SU-DHL-6 (cell line): ENCODE measurements at regions not wholly inside any gene's neighbourhood (a gene's known extent, or its start where the extent isn't known, plus 50 kb on each side); places are given as distances from the start of the nearest gene placed in this dataset.

Source experiments
- H2AFZ ChIP-seq: fragments of 200-600 bp; sonication (generic); 2 replicates; pipeline ENCODE4 v1.6.1; 2014; ENCODE audit warnings: low read depth, mild to moderate bottlenecking, moderate library complexity, mixed read lengths, antibody characterized with exemption, low read length; ENCODE audit not compliant: severe bottlenecking
- H3F3A ChIP-seq: fragments of 200-600 bp; shearing (Covaris generic); 2 replicates; pipeline ENCODE4 v1.6.0; 2016; ENCODE audit warnings: antibody characterized with exemption, mild to moderate bottlenecking; ENCODE audit not compliant: insufficient read depth
- H3K27ac ChIP-seq: fragments of 200-600 bp; sonication (generic); 2 replicates; pipeline ENCODE4 v1.5.1; 2016; ENCODE audit warnings: low read depth, mild to moderate bottlenecking, low read length, moderate library complexity, mixed read lengths
- H3K27me3 ChIP-seq: fragments of 200-600 bp; sonication (generic), shearing (Covaris generic); 2 replicates; pipeline ENCODE4 v1.6.0; 2014; ENCODE audit warnings: mild to moderate bottlenecking, low read length
- H3K36me3 ChIP-seq: fragments of 200-600 bp; sonication (generic); 2 replicates; pipeline ENCODE4 v1.6.1; 2014; ENCODE audit warnings: mild to moderate bottlenecking, low read length, mixed read lengths
- H3K4me2 ChIP-seq: fragments of 300-600, 200-600 bp; shearing (Covaris generic), sonication (generic); 2 replicates; pipeline ENCODE4 v1.6.0; 2014; ENCODE audit warnings: low read length, low read depth, mild to moderate bottlenecking; ENCODE audit not compliant: poor library complexity, severe bottlenecking
- H3K4me3 ChIP-seq: fragments of 200-600 bp; sonication (generic); 2 replicates; pipeline ENCODE4 v1.5.1; 2014; ENCODE audit warnings: antibody characterized with exemption, low read length, mild to moderate bottlenecking, mixed read lengths; ENCODE audit not compliant: insufficient read depth, poor library complexity, severe bottlenecking
- H3K79me2 ChIP-seq: fragments of 200-600 bp; sonication (generic); 2 replicates; pipeline ENCODE4 v1.6.1; 2014; ENCODE audit warnings: mild to moderate bottlenecking, low read length, moderate library complexity; ENCODE audit not compliant: insufficient read depth
- H3K9ac ChIP-seq: fragments of 200-600 bp; sonication (generic); 2 replicates; pipeline ENCODE4 v1.7.0; 2014; ENCODE audit warnings: mild to moderate bottlenecking, low read length
- H3K9me2 ChIP-seq: fragments of 200-600 bp; sonication (generic); replicated peaks from 2 replicates; pipeline ENCODE4 v1.6.1; 2014; ENCODE audit warnings: low read length; ENCODE audit not compliant: insufficient read depth
- H3K9me3 ChIP-seq: fragments of 200-600 bp; sonication (generic); 2 replicates; pipeline ENCODE4 v1.6.1; 2014; ENCODE audit warnings: low read length, mixed read lengths; ENCODE audit not compliant: insufficient read depth
- H4K20me1 ChIP-seq: fragments of 200-600 bp; sonication (generic); 2 replicates; pipeline ENCODE4 v1.6.1; 2014; ENCODE audit warnings: low read depth, mild to moderate bottlenecking, antibody characterized with exemption, low read length, moderate library complexity, mixed read lengths
- CTCF ChIP-seq: fragments of 200-600 bp; sonication (generic); IDR thresholded peaks from one replicate; pipeline ENCODE4 v1.5.1; 2017; ENCODE audit warnings: antibody characterized with exemption, mild to moderate bottlenecking, low read length, moderate library complexity; ENCODE audit not compliant: insufficient read depth, poor library complexity, severe bottlenecking
- EZH2phosphoT487 ChIP-seq: fragments of 200-600 bp; sonication (generic), shearing (Covaris generic); conservative IDR thresholded peaks from 2 replicates; pipeline ENCODE4 v1.6.1; 2018; ENCODE audit warnings: mild to moderate bottlenecking, antibody characterized with exemption, low read length, moderate library complexity, mixed read lengths

GRCh38 chr10:120115959-120116358, 223.4 kb downstream of the SEC23IP start:
- Histone ChIP-seq H3K9me2 (no peaks in the 10 kb centered on the region), H3K9me3 (no peaks in the 10 kb centered on the region; the same call in 1 of the 2 replicates)

GRCh38 chr10:120121768-120122167, 229.2 kb downstream of the SEC23IP start:
- H4K20me1 ChIP-seq: no peaks in the 10 kb centered on the region
- H3F3A ChIP-seq: no peaks in the 10 kb centered on the region
- H3K9me3 ChIP-seq: no peaks in the 10 kb centered on the region
- no peaks in the 10 kb centered on the region for H3K9me2 ChIP-seq
- no peaks in the 10 kb centered on the region for H3K79me2 ChIP-seq
- H3K4me3 ChIP-seq: no peak overlapping the region
- no peaks in the 10 kb centered on the region for H3K27me3 ChIP-seq
- H3K9ac ChIP-seq: no peak overlapping the region
- TF ChIP-seq EZH2phosphoT487: no peak
- no peak overlapping the region for H3K4me2 ChIP-seq
- no peaks in the 10 kb centered on the region for H3K36me3 ChIP-seq
- H3K27ac ChIP-seq: no peak overlapping the region
- no peak overlapping the region for H2AFZ ChIP-seq

More at GRCh38 chr10:120115959-120116358, 223.4 kb downstream of the SEC23IP start:
- Histone ChIP-seq H2AFZ (no peak overlapping the region), H3K79me2 (no peaks in the 10 kb centered on the region), H4K20me1 (no peaks in the 10 kb centered on the region), H3F3A (no peaks in the 10 kb centered on the region), H3K36me3 (no peaks in the 10 kb centered on the region), H3K4me2 (no peak overlapping the region), H3K4me3 (no peak overlapping the region), H3K27ac (no peak overlapping the region), H3K27me3 (no peaks in the 10 kb centered on the region), H3K9ac (no peak overlapping the region)
- TF ChIP-seq CTCF: no peak
- TF ChIP-seq EZH2phosphoT487: no peak

DNA sequence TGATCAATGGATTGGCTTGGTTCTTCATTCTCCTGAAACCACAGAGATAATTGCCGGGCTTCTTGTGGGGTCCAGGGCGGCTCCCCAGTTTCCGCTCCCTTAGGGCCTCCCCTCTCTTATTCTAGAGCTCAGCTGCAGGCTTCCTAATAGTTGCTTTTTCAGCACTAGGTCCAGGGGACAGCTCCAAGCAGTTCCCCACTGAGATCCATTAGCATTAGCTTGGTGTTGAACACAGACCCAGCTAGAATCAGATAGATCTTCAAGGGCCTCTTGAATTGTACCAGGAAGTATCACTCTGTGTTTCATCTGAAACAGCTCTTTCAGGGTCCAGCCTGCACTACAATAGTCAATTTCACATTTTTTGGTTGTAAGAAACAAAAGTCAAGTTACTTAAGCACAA, 238.7 kb downstream of the SEC23IP start:
- Histone ChIP-seq H3K79me2 (no peaks in the 10 kb centered on the region), H3K4me3 (no peak overlapping the region), H3F3A (no peaks in the 10 kb centered on the region), H3K4me2 (no peak overlapping the region), H3K36me3 (no peaks in the 10 kb centered on the region), H3K9me2 (no peaks in the 10 kb centered on the region), H4K20me1 (no peaks in the 10 kb centered on the region), H3K9ac (no peak overlapping the region), H3K9me3 (no peaks in the 10 kb centered on the region), H3K27ac (no peak overlapping the region), H3K27me3 (no peaks in the 10 kb centered on the region), H2AFZ (no peak overlapping the region)
- no peak for TF ChIP-seq EZH2phosphoT487
- no peak for TF ChIP-seq CTCF

DNA sequence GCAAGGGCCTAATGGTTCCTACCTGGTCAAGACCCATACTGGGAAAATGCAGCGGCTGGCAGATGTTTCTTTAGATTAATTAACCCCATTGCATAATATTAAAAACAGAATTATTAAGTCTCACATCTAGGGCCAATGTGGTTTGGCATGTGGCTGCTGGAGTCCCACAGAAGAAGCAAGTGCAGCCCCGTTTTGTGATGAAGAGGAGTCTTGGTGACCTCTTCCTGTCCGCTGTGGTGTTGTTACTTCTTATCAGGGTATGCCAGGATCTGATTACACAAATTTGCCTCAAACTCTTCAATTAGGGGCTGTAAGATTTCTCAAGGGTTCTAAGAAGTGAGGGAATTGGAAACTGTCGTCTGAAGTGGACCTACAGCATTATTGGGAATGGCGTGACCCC, 240.3 kb downstream of the SEC23IP start:
- Histone ChIP-seq H4K20me1 (no peaks in the 10 kb centered on the region), H3K9ac (no peak overlapping the region), H2AFZ (no peak overlapping the region), H3K36me3 (no peaks in the 10 kb centered on the region), H3K4me2 (no peak overlapping the region), H3K27ac (no peak overlapping the region), H3K9me3 (no peaks in the 10 kb centered on the region), H3F3A (no peaks in the 10 kb centered on the region), H3K9me2 (no peaks in the 10 kb centered on the region), H3K27me3 (no peaks in the 10 kb centered on the region), H3K4me3 (no peak overlapping the region), H3K79me2 (no peaks in the 10 kb centered on the region)
- TF ChIP-seq EZH2phosphoT487 (no peak), CTCF (no peak)
